A673 (cell line): ENCODE measurements at regions not wholly inside any gene's neighbourhood (a gene's known extent, or its start where the extent isn't known, plus 50 kb on each side); places are given as distances from the start of the nearest gene placed in this dataset.

ENCODE experiments used
- BruUV-seq: library from RNA; stranded (reverse); fragments of 400-500 nt; replicated peaks from 2 replicates; lab custom pipeline; 2021; lab: Mats Ljungman, UMichigan
- CTCF ChIA-PET: fragments of 300-600 bp; sonication (Branson Sonifier 250); formaldehyde crosslinking; loops from one replicate; lab custom pipeline; 2022; ENCODE audit warnings: antibody characterized with exemption; lab: Charles Lee
- POLR2A ChIA-PET: fragments of 300-600 bp; sonication (Branson Sonifier 250); formaldehyde crosslinking; loops from one replicate; lab custom pipeline; 2022; ENCODE audit warnings: antibody characterized with exemption; ENCODE audit not compliant: low non-redundant PET; lab: Charles Lee
- DNase-seq: peaks from one replicate; pipeline ENCODE4 v3.0.0-alpha.2; 2015; ENCODE audit warnings: low spot score
- H3K27ac ChIP-seq: fragments of 200-600 bp; sonication (generic); 2 replicates; pipeline ENCODE4 v1.5.1; 2016; ENCODE audit warnings: mixed run types, low read depth, mild to moderate bottlenecking, mixed read lengths, antibody characterized with exemption, low read length; ENCODE audit not compliant: poor library complexity, severe bottlenecking
- H3K27me3 ChIP-seq: fragments of 200-600 bp; sonication (generic); replicated peaks from 2 replicates; pipeline ENCODE4 v1.6.1; 2017; ENCODE audit warnings: mixed run types, low read depth, mild to moderate bottlenecking, mixed read lengths, antibody characterized with exemption, low read length; ENCODE audit not compliant: insufficient read depth, poor library complexity
- H3K36me3 ChIP-seq: fragments of 200-600 bp; sonication (generic); 2 replicates; pipeline ENCODE4 v1.6.1; 2016; ENCODE audit warnings: mixed run types, mild to moderate bottlenecking, mixed read lengths, antibody characterized with exemption, low read length; ENCODE audit not compliant: insufficient read depth, poor library complexity, severe bottlenecking
- H3K4me1 ChIP-seq: fragments of 200-600 bp; sonication (generic); 2 replicates; pipeline ENCODE4 v1.6.1; 2017; ENCODE audit warnings: mixed run types, mild to moderate bottlenecking, mixed read lengths, antibody characterized with exemption, low read length; ENCODE audit not compliant: insufficient read depth, poor library complexity, severe bottlenecking
- H3K4me3 ChIP-seq: fragments of 200-600 bp; sonication (generic); 2 replicates; pipeline ENCODE4 v1.5.1; 2016; ENCODE audit warnings: low read depth, mixed run types, mild to moderate bottlenecking, mixed read lengths, low read length; ENCODE audit not compliant: poor library complexity, severe bottlenecking
- H3K9me3 ChIP-seq: fragments of 200-600 bp; sonication (generic); 2 replicates; pipeline ENCODE4 v1.6.1; 2016; ENCODE audit warnings: mixed run types, low read depth, mild to moderate bottlenecking, mixed read lengths, antibody characterized with exemption, low read length; ENCODE audit not compliant: poor library complexity, severe bottlenecking
- EZH2 ChIP-seq: fragments of 200-600 bp; sonication (generic); IDR thresholded peaks from 2 replicates; pipeline ENCODE4 v1.6.1; 2017; ENCODE audit warnings: borderline replicate concordance, low read depth, mild to moderate bottlenecking, mixed read lengths, antibody characterized with exemption, low read length; ENCODE audit not compliant: poor library complexity, severe bottlenecking
- intact Hi-C: fragments of 100-400 bp; cut with micrococcal nuclease; formaldehyde crosslinking; loops from one replicate; pipeline ENCODE4 v1.10.0; 2022; ENCODE audit not compliant: unreplicated experiment
- TF ChIP-seq, protein P1 (sequence below): fragments of 300-800, 200-600 bp; sonication (generic); conservative IDR thresholded peaks from 2 replicates; pipeline ENCODE4 v1.5.1; 2017; ENCODE audit warnings: low read depth, mild to moderate bottlenecking, antibody characterized with exemption, low read length, moderate library complexity, mixed read lengths

DNA sequence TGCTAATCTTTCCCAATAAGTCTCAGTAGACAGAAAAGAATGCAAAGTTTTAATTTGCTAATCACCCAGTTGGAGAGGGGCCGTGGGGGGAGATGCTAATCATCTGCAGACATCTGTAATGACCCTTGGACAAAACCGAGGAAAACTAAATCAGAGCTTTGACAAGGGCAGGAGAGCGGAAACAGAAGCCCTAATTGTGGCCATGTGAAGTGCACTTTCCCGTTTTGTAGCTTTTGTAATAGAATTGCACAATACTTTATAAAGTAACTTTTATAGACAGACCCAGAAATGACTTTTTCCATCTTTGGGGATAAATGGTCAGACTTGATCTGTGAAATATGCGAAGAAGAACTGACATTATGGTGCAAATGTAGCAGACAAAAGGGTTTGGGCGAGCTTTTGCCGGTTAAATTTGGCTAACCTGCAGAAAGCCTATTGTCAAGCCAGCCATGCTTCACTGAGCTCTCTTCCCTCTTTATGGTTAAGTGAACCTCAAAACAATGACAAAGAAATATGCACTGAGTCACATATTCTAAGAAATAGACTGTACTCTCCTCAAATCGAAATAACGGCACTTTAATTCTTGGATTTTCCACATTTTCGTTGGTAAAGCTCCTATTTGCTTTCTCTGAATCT, 980.1 kb upstream of the POU3F3 start:
- TF ChIP-seq EZH2: no peak
- TF ChIP-seq, protein P1, sequence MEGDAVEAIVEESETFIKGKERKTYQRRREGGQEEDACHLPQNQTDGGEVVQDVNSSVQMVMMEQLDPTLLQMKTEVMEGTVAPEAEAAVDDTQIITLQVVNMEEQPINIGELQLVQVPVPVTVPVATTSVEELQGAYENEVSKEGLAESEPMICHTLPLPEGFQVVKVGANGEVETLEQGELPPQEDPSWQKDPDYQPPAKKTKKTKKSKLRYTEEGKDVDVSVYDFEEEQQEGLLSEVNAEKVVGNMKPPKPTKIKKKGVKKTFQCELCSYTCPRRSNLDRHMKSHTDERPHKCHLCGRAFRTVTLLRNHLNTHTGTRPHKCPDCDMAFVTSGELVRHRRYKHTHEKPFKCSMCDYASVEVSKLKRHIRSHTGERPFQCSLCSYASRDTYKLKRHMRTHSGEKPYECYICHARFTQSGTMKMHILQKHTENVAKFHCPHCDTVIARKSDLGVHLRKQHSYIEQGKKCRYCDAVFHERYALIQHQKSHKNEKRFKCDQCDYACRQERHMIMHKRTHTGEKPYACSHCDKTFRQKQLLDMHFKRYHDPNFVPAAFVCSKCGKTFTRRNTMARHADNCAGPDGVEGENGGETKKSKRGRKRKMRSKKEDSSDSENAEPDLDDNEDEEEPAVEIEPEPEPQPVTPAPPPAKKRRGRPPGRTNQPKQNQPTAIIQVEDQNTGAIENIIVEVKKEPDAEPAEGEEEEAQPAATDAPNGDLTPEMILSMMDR: no peak
- Histone ChIP-seq H3K27me3 (no peaks in the 10 kb centered on the region), H3K4me1 (no peaks in the 10 kb centered on the region), H3K4me3 (no peak overlapping the region), H3K27ac (no peak overlapping the region), H3K9me3 (no peaks in the 10 kb centered on the region), H3K36me3 (no peaks in the 10 kb centered on the region)
- DNase-seq: no peak
- BruUV-seq: no TSS peak
- POLR2A ChIA-PET: no interaction called here
- intact Hi-C loops: no loop called here
- CTCF ChIA-PET: no interaction called here

DNA sequence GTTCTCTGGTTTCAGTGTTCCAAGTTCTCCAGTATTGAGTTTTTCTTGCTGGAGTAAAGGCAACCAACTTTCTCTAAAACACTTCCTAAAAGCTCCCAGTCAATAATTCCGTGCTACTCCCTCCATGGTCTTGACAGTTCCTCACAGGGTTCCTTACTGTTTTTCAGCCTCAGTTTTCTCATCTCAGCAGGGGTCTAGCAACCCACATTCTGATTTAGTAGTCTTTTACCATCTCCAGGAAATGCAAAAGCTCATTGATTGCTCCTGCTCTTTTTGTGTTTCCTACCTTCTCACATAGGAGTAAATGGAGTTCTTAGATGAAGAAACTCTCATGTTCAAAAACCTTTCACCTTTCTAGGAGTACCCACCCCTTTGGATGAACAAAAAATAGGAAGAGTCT, 978.8 kb upstream of the POU3F3 start:
- POLR2A ChIA-PET: no interaction called here
- no peak for DNase-seq
- Histone ChIP-seq H3K27me3 (no peaks in the 10 kb centered on the region), H3K9me3 (no peaks in the 10 kb centered on the region), H3K4me1 (no peaks in the 10 kb centered on the region), H3K27ac (no peak overlapping the region), H3K36me3 (no peaks in the 10 kb centered on the region), H3K4me3 (no peak overlapping the region)
- TF ChIP-seq EZH2: no peak
- TF ChIP-seq, protein P1: no peak
- BruUV-seq: no TSS peak
- CTCF ChIA-PET: no interaction called here
- intact Hi-C loops: no loop called here

DNA sequence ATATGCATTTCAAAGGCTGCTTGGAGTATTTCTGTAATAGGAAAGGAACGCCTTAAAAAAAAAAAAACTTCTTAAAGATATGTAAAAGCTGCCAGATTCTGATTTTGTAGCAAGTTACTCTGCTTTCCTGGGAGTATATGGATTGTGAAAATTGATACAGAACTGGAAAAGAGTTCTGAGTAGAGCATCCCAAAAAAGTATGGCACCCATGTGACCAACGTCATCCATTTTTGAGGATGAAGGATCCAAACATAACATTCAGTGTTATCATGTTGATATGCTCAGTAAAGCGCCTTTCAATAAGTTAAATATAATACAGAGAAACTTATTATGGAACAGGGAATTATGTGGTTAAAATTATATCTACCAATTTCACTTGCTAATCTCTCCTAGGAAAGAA, 978.4 kb upstream of the POU3F3 start:
- ChIA-PET POLR2A (no interaction called here), CTCF (no interaction called here)
- no peaks in the 10 kb centered on the region for H3K27me3 ChIP-seq
- no peak overlapping the region for H3K27ac ChIP-seq
- no peak overlapping the region for H3K4me3 ChIP-seq
- no peaks in the 10 kb centered on the region for H3K4me1 ChIP-seq
- intact Hi-C loops: no loop called here
- no peak for TF ChIP-seq EZH2
- TF ChIP-seq, protein P1: no peak
- H3K36me3 ChIP-seq: no peaks in the 10 kb centered on the region
- no peak for DNase-seq
- H3K9me3 ChIP-seq: no peaks in the 10 kb centered on the region
- no TSS peak for BruUV-seq
